ENCODE measurements at regions not wholly inside any gene's neighbourhood (a gene's known extent, or its start where the extent isn't known, plus 50 kb on each side); places are given as distances from the start of the nearest gene placed in this dataset.
"Not testable (repeated sequence)": the region's sequence is repeated elsewhere in the genome, so short reads cannot be mapped to it uniquely, and the experiment has no call there.

DNA sequence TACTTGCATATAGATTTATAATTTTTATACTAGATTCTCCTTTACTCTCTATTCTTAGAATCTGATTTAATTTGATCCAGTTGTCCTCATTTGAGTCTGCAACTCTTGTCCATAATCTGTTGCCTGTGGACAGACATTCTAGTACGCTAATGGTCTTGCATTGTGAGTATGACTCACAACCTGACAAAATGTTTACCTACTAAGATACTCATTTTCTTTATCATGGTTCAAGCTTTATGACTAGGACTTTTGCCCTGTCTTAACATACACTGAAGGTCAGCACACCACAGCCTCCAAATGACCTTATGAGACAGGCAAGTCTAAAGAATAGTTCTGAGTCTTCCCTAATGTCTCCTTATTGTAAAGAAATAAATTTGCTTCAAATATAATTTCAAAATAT, 142.3 kb upstream of the CDH7 start:
- no peak for DNase-seq

DNA sequence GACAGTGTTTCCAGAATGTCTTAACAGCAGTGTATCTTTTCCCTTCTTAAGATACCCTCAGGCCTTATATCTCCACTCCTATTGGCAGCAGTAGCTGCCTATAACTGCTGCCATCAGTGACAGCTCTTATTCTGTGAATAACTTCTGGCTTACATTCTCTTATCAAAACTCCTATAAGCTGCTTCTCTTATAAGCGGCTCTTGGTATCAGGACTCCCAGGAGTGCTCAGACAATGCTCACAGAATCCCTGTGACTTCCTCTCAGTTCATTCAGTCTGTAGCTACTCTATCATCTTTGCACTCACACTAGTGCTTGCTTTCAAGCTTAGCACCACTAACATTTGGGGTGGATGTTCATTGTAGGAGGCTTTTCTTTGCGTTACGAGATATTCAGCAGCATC, 143.7 kb upstream of the CDH7 start:
- no peak for DNase-seq
- Histone ChIP-seq H4K20me1 (ENCODE audit: insufficient read depth) (no peaks in the 10 kb centered on the region), H3F3A (ENCODE audit: insufficient read depth, low read depth) (no peaks in the 10 kb centered on the region), H2AFZ (no peak overlapping the region; the same call in 1 of the 2 replicates), H3K9me3 (ENCODE audit: insufficient read depth, low read depth) (no peaks in the 10 kb centered on the region), H3K79me2 (ENCODE audit: low read depth) (no peaks in the 10 kb centered on the region), H3K36me3 (ENCODE audit: low read depth) (no peaks in the 10 kb centered on the region), H3K4me1 (replicated peaks; ENCODE audit: insufficient read depth) (no peaks in the 10 kb centered on the region), H3K4me3 (no peak overlapping the region), H3K27me3 (ENCODE audit: insufficient read depth, low read depth) (no peaks in the 10 kb centered on the region), H3K9me2 (ENCODE audit: insufficient read depth) (no peaks in the 10 kb centered on the region), H3K27ac (no peak overlapping the region), H3K4me2 (no peak overlapping the region)
- TF ChIP-seq, protein P1, sequence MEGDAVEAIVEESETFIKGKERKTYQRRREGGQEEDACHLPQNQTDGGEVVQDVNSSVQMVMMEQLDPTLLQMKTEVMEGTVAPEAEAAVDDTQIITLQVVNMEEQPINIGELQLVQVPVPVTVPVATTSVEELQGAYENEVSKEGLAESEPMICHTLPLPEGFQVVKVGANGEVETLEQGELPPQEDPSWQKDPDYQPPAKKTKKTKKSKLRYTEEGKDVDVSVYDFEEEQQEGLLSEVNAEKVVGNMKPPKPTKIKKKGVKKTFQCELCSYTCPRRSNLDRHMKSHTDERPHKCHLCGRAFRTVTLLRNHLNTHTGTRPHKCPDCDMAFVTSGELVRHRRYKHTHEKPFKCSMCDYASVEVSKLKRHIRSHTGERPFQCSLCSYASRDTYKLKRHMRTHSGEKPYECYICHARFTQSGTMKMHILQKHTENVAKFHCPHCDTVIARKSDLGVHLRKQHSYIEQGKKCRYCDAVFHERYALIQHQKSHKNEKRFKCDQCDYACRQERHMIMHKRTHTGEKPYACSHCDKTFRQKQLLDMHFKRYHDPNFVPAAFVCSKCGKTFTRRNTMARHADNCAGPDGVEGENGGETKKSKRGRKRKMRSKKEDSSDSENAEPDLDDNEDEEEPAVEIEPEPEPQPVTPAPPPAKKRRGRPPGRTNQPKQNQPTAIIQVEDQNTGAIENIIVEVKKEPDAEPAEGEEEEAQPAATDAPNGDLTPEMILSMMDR (conservative IDR thresholded peaks at IDR 0.05) = no peak
- TF ChIP-seq EZH2 (IDR thresholded peaks at IDR 0.05; ENCODE audit: low read depth) = no peak
- BruUV-seq (replicated peaks) = no TSS peak
- intact Hi-C loops (cut with micrococcal nuclease; ENCODE audit: unreplicated experiment) = no loop called here
- ChIA-PET CTCF (no interaction called here), POLR2A (ENCODE audit: unreplicated experiment) (no interaction called here)

More for the DNA sequence above, 142.3 kb upstream of the CDH7 start:
- H3K79me2 ChIP-seq (ENCODE audit: low read depth) = no peaks in the 10 kb centered on the region
- TF ChIP-seq, protein P1 (conservative IDR thresholded peaks at IDR 0.05) = no peak
- TF ChIP-seq EZH2 (IDR thresholded peaks at IDR 0.05; ENCODE audit: low read depth) = no peak
- H3K4me2 ChIP-seq = no peak overlapping the region
- intact Hi-C loops (cut with micrococcal nuclease; ENCODE audit: unreplicated experiment) = no loop called here
- no peak overlapping the region for H3K4me3 ChIP-seq
- no TSS peak for BruUV-seq (replicated peaks)
- POLR2A ChIA-PET (ENCODE audit: unreplicated experiment) = no interaction called here
- H3K9me2 ChIP-seq (ENCODE audit: insufficient read depth) = no peaks in the 10 kb centered on the region
- H3F3A ChIP-seq (ENCODE audit: insufficient read depth, low read depth) = no peaks in the 10 kb centered on the region
- H3K27me3 ChIP-seq (ENCODE audit: insufficient read depth, low read depth) = no peaks in the 10 kb centered on the region
- H3K9me3 ChIP-seq (ENCODE audit: insufficient read depth, low read depth) = no peaks in the 10 kb centered on the region
- H2AFZ ChIP-seq = no peak overlapping the region
- no peaks in the 10 kb centered on the region for H3K4me1 ChIP-seq (replicated peaks; ENCODE audit: insufficient read depth)
- no peaks in the 10 kb centered on the region for H4K20me1 ChIP-seq (ENCODE audit: insufficient read depth)
- no peaks in the 10 kb centered on the region for H3K36me3 ChIP-seq (ENCODE audit: low read depth)
- CTCF ChIA-PET = no interaction called here
- no peak overlapping the region for H3K27ac ChIP-seq

DNA sequence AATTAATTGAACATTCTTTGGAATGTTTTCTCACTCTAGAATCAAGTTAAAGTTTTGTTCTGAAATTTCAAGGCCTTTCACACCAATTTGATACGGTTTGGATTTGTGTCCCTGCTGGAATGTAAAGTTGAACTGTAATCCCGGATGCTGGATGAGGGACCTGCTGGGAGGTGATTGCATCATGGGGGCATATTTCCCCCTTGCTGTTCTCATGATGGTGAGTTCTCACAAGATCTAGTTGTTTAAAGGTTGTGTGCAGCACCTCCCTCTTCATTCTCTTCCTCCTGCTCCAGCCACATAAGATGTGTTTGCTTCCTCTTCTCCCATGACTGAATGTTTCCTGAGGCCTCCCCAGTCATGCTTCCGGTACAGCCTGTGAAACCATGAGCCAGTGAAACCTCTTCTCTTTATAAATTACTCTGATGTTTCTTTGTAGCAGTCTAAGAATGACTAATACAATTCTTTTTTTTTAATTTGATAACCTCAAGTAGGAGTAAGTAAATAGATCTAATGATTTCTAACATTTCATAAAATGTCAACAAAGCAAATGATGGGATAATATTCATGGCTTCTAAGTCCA, 144.2 kb upstream of the CDH7 start:
- no peak overlapping the region; the same call in 1 of the 2 replicates for H2AFZ ChIP-seq
- ChIA-PET POLR2A (ENCODE audit: unreplicated experiment) (no interaction called here), CTCF (no interaction called here)
- H4K20me1 ChIP-seq (ENCODE audit: insufficient read depth) = no peaks in the 10 kb centered on the region
- no peak overlapping the region for H3K4me2 ChIP-seq
- no peaks in the 10 kb centered on the region for H3K9me3 ChIP-seq (ENCODE audit: insufficient read depth, low read depth)
- no peaks in the 10 kb centered on the region for H3K4me1 ChIP-seq (replicated peaks; ENCODE audit: insufficient read depth)
- DNase-seq = no peak
- H3K79me2 ChIP-seq (ENCODE audit: low read depth) = no peaks in the 10 kb centered on the region
- no peaks in the 10 kb centered on the region for H3K36me3 ChIP-seq (ENCODE audit: low read depth)
- no peaks in the 10 kb centered on the region for H3F3A ChIP-seq (ENCODE audit: insufficient read depth, low read depth)
- H3K4me3 ChIP-seq = no peak overlapping the region
- intact Hi-C loops (cut with micrococcal nuclease; ENCODE audit: unreplicated experiment) = no loop called here
- BruUV-seq (replicated peaks) = no TSS peak
- H3K27me3 ChIP-seq (ENCODE audit: insufficient read depth, low read depth) = no peaks in the 10 kb centered on the region
- TF ChIP-seq EZH2 (IDR thresholded peaks at IDR 0.05; ENCODE audit: low read depth) = no peak
- TF ChIP-seq, protein P1 (conservative IDR thresholded peaks at IDR 0.05) = no peak
- no peak overlapping the region for H3K27ac ChIP-seq
- no peaks in the 10 kb centered on the region for H3K9me2 ChIP-seq (ENCODE audit: insufficient read depth)

DNA sequence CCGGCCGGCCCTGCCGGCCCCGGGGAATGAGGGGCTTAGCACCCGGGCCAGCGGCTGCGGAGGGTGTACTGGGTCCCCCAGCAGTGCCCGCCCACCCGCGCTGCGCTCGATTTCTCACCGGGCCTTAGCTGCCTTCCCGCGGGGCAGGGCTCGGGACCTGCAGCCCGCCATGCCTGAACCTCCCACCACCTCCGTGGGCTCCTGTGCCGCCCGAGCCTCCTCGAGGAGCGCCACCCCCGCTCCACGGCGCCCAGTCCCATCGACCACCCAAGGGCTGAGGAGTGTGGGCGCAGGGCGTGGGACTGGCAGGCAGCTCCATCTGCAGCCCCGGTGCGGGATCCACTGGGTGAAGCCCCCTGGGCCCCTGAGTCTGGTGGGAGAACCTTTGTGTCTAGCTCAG, 145.5 kb upstream of the CDH7 start:
- H3K9me2 ChIP-seq (ENCODE audit: insufficient read depth); DNase-seq; H3K4me3 ChIP-seq; H3K79me2 ChIP-seq (ENCODE audit: low read depth); H3K27me3 ChIP-seq (ENCODE audit: insufficient read depth, low read depth); H3K36me3 ChIP-seq (ENCODE audit: low read depth); BruUV-seq (replicated peaks); H3K4me1 ChIP-seq (replicated peaks; ENCODE audit: insufficient read depth); intact Hi-C loops (cut with micrococcal nuclease; ENCODE audit: unreplicated experiment); H2AFZ ChIP-seq; H3K27ac ChIP-seq; H3F3A ChIP-seq (ENCODE audit: insufficient read depth, low read depth); H3K9me3 ChIP-seq (ENCODE audit: insufficient read depth, low read depth); CTCF ChIA-PET; H4K20me1 ChIP-seq (ENCODE audit: insufficient read depth); POLR2A ChIA-PET (ENCODE audit: unreplicated experiment); H3K4me2 ChIP-seq: not testable (repeated sequence)

Measured in PC-9 (cell line).